HG03457 (cell line): ENCODE measurements at regions not wholly inside any gene's neighbourhood (a gene's known extent, or its start where the extent isn't known, plus 50 kb on each side); places are given as distances from the start of the nearest gene placed in this dataset.

ENCODE experiments used
- ATAC-seq: cut with Tn5 transposase; IDR thresholded peaks from one replicate; pipeline ENCODE4 v1.9.1; 2021; ENCODE audit warnings: moderate number of reproducible peaks; ENCODE audit not compliant: unreplicated experiment

DNA sequence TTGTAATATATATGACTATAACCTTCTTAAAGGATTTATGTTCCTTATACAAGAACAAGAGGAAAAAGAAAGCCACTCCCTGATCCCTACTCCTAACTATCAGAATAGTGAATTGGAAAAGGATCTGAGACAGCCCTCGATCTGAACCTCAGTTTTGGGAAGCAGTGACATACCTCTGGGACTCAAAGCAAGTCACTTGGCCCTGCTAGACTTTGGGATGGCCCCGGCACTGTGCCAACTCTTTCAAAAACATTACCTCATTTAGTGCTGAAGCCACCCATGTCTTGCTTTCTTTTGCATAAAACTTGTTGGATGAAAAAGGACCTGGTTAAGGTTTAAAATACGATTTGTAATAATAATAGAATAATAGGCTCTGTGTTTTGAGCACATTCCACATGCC is 447.3 kb downstream of the FGF9 start:
- ATAC-seq, result no peak

DNA sequence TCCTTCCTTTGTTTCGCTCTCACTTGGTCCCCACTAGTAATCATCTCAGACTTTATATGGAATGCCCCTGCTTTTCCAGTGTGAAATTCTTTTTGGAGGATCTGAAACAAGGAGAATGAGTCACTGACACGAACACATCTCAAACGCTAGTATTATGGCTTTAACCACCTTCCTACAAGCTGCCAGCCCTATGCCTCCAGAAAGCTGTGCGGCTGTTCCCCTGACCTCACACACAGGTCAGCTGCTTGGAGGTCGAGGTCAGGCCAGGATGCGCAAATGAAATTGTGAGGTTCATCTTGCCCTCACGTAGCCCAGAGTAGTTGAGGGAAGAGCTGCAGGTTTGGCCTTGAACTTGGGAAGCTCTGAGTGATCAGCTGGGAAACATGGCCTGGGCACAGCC is 449.8 kb downstream of the FGF9 start:
- no peak for ATAC-seq

DNA sequence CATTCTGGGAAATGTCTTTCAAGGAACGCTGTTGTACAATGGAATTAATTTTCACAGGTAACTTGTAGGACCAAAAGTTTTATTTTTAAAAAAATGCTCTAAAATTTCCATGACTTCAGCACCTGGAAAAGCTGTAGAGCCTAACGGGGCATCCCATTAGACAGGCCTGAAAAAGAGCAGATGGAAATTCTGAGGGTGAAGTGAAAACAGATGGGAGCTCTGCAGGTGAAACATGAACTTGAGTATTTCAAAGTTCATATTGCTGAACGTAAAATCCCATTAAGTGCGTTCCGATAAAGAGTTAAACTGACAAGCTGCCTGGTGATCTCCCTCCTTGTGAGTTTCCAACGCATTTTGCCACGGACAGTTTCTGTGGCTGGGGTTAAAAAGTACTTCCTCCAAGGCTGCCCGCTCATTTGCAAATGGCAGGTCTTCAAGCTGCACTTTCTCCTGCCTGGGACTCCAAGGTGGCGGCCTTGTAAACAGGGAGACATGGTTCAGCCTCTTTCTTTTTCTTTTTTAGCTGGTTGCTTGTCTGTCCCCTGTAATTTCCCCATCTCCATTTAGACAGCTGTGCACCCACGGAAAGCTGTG is 450.4 kb downstream of the FGF9 start:
- ATAC-seq, result no peak

DNA sequence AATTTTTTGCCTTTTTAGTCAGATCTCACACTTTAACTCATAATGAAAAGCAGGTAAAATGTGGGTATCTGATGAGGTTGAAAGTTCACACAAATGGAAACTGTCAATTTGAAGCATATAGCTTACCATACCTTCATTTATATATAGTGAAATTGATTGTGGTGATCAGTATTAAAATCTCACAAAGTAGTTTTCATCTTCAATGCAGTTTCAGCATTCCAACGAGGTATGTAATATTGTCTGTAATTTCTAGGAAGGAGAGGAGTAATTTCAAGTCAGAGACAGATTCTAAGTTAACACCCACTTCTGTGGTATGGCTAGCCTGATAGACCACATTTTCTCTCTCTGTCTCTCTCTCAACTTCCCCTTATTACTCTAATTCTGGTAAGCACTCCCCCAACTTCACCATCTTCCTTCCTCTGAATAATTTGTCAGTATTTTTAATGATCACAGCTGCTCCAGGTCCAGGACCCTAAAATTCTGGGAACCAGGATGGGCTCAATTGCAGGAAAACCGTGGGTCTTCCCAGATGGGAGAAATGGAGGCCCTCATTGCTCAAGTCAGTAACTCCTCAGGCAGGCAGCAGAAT is 455.7 kb downstream of the FGF9 start:
- peak; percentile 90 for ATAC-seq

DNA sequence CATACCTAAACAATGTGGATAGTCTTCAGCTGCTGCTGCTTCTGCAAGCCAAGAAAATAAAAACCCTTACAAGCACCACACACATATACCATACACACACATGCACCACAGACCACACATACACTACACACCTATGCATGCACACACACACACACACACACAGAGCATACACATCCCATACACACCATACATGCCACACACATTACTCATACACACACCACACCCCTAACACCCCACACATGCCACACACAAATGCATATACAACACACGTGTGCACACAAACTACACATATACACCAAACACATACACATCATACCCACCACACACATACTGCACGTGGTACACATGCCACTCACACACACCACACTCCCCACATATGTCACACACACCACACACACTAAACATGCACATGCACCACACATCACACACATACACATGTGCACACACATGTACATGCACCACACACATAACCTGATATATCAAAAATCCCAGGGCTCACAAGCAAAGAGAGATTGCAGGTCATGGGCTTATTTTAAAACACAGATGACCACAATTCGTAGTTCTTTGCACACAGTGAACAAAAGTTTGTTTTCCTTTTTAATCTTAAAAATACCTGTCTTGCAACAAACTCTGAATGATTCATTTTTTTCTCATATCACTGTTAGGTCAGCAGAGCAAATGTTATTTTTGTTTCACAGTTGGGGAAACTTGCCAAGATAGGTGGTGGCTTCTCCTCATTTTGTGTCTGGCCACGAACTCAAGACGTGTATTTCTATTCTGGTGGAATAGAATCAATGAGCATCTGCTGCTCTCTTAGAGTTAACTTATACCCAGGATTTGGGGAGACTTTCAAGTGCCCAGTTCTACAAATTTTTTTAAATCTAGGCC is 456.6 kb downstream of the FGF9 start:
- no peak for ATAC-seq

DNA sequence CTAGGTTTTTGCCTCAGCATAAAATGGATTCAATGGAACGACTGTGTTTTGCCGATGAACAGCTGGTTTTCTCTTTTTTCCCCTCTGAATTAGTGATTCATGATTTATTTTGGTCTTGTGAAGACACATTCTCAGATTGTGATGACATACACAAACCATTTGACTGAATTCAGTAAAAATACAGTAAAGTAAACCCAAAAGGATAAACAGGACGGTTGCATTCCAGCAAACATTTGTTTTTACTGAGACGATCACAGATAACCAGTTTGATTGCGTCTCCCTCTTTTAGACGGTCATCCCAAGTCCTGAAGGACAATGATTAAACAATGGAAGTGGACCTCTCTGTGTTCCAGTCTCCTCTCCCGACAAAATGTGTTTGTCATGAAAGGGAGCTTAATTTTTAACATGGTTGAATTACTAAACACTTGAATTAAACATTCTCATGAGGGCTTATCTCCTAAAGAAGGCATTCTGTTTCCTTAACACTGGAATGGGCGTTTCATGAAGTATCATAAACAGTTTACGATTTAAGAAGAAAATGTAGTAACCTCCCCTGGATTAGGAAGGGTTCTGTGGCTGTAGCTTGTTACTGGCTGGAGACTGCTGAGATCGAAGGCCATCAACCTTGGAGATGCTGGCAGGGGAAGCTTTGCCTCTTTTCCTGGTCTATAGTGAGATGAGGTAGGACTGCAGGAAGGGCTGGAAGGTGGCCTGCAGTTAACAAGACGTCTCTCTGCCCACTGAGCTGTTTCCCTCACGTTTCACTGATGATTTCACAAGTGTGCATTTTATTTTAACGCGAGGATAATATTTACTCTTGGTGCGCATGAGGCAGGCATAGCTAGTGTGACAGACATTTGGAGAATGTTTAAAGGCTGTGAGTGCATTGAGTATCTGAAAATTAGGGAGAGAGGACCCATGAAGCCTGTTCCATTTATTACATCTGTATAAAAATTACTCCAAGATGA is 457.9 kb downstream of the FGF9 start:
- no peak for ATAC-seq

DNA sequence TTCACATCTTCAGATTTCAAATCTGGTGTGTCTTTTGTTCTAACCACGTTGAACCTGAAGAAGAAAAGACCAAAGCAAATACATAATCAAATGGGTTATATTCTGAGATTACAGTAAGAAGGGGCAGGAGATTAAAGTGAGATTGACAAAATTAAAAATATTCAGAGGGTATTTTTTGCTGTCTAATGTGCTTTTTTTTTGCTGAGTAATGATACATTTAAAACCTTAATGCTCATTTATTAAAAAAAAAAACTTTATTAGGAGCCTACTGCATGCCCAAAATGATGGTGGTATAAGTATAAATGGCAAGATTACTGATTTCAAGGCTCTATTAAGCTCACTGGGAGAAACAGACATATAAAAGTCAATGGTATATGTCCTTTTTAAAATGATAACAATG is 459.4 kb downstream of the FGF9 start:
- no peak for ATAC-seq

DNA sequence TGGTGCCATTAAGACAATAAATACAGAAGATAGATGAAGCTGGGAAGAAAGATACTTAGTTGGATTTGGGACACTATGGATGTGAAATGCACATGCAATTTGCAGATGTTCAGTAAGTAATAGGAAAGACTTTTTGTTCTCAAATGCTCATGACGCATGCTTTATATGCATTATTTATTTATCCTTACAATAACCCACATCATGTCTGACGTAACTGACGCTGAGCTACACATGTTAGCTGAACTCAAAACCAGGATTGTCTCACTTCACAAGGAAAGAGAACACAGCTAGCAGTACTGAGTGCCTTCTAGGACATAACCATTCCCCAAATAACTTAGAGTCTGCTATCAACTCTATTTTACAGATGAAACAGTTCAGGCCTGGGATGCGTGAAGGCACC is 463.4 kb downstream of the FGF9 start:
- ATAC-seq, result no peak

DNA sequence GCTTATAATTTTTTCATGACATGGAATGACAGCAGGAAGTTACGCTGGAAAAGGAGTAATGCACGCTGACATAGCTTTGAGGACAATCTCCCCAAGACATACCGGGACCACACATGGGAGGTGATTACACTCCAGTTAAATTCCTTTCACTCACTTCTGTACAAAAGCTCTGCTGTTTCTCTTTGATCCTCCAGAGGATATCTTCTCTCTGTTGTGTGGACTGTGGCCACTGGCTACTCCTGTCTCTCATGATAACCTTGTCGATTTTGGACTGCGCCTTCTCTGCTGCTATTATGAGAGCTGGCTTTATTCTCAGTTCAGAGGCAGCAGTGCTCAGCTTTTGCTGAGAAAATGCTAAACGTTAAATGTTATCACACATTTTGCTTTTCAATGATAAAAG is 464.6 kb downstream of the FGF9 start:
- no peak for ATAC-seq

DNA sequence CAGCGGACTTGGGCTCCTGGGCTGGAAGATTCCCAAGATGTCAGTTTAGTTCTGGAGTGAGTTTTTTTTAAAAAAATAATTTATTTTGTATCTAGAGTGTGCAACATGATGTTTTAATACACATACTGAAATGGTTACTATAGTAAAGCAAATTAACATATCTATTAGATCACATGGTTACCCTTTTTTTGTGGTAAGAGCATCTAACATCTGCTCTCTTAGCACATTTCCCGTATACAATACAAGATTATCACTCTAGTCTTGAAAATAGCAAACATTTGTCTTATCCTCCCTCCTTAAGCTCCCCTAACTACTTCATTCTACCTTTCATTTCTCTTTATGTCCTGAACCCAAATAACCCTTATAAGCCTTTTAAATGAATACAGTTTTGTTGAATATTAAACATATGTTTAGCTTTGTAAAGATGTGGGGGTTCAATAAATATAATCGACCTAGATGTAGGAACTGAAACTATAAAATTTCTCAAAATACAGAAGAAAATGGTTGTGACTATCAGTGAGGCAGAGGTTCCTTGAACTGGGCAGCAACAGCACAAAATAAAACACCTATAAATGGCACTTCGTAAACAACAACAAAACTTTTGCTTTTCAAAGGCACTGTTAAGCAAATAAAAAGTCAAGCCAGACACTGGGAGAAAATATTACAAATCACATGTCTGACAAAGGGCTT is 466.6 kb downstream of the FGF9 start:
- ATAC-seq, result no peak

DNA sequence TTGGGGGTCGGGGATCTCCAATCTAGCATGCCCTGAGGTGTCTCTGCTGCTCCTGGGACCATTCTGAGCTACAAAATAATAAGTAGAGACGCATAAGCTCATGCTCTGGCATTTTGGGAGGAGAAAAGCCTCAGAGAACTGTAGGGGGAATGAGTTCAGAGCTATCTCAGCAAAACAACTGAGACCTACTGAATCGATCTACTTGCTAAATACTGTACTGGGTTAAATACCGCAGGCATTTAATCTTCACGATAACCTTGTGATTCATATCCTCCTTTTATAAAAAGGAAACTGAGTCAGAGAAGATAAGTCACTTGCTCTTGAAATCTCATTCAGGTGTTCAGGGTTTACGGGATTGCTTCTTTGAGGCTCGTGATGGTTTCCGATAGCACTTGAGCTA is 468.1 kb downstream of the FGF9 start:
- no peak for ATAC-seq

DNA sequence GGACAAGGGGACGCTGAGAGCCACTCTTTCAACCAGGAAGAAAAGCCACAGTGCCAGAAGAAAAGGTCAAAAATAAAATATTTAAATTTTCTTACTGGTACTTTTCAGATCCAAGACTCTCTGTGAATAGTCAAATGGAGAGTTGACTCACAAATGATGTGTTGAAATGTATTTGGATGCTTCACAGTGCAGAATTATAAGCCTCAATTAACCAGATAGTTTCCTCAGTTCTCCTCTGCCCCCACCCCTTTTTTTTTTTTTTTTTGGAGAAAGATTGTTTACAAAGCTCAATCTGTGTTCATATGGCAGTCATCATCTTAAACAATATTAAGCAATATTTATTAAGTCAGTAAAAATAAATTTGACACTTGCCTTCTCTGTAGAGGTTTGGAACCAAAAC is 470.8 kb downstream of the FGF9 start:
- no peak for ATAC-seq

DNA sequence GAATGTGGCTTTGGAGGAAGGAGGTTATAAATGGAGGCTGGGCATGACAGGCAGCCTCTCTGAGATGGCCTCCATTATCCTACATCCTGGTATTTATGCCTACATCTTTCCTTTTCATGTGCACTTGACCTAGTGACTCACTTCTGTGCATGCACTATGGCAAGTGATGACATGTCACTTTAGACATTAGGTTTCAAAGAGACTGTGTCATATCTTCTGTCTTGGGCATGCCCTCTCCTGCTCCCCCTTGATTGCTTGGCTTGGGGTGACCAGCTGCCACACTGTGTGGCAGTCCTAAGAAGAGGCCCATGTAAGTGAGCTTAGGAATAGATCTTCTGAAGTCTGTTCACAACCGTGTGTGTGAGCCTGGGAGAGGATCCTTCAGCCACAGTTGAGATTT is 472.8 kb downstream of the FGF9 start:
- ATAC-seq, result no peak

DNA sequence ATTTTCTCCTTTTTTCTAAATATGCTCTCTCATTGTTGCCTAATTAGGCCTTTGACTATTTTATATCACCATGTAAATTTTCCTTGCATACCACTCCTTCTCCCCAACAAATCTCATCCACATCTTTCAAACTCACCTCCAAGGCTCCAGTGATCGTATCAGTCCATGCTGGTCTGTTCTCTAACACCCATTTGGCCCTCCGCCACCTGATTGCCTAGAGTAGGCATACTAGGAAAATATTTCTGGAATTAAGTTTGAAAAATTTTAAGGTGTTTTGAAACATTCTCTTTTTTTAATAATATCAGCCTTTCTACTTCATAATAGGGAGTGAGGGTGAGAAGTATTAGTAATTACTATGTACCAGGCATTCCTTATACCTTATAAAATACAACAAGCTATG is 473.9 kb downstream of the FGF9 start:
- no peak for ATAC-seq

DNA sequence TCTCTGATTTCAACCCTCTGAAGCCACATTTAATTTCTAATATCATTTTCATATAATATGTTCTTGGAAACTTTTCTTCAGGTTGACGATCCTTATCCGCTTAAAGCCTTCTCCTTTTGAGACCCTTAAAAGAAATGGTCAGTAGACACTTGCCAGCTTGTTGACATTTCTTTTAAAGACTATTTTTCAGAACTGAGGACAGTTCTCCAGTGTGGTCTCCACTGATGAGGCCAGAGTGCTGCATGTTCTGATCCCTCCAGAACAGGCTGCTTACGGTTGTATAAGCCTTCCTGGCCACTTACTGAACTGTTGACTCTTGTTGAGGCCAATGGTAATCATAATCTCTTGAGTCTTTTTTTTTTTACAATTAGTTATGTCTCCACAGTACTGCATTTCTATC is 477.3 kb downstream of the FGF9 start:
- ATAC-seq, result no peak

DNA sequence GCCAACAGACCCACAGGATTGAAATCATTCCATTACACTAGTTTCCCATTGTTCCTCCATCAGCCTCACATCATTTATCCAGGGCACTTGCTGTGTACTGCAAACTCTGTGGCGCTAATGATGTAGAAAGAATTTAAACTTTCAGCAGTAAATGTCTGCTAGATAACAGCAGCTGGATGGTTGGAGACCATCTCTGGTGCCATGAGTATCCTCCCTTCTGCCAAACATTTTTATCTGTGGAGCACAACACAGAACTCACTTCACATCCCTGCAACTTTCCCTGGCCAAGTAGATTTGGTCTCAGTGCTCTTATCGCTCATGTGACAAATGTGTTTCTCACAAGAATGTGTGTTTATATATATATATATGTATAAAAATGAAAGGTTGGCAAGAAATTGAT is 481.9 kb downstream of the FGF9 start:
- no peak for ATAC-seq

DNA sequence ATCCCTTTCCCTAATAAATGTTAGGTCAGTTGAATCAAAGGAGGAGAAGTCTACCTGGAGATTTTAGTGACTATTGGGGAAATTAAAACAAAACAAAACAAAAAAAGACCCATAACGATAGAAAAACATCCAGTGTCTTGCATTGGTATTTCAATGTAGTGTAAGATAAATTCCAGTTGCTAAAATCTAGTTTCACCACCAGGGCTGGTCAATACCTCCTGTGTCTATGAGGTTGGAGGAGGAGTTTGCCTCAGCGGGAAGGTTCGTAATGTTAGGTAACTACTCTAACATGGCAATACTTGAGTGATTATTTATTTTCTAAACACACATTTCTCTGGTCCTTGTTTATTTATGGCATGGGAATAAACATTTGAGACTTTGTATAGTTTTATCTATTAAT is 483.2 kb downstream of the FGF9 start:
- ATAC-seq, result no peak

DNA sequence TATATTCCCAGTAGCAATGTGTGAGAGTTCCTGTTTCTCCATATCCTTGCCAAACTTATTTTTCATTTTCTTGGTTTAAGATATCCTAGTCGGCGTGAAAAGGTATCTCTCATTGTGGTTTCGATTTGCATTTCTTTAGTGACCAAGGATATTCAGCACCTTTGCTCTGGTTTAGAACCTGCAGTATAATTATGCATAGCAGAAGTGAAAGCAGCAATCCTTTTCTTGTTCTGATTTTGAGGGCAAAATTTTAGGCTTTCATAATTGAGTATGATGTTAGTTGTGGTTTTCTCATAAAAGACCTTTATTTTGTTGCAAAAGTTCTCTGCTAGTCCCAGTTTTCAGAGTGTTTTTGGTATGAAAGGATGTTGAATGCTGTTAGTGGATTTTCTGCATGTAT is 491.0 kb downstream of the FGF9 start:
- peak; percentile 70 for ATAC-seq

DNA sequence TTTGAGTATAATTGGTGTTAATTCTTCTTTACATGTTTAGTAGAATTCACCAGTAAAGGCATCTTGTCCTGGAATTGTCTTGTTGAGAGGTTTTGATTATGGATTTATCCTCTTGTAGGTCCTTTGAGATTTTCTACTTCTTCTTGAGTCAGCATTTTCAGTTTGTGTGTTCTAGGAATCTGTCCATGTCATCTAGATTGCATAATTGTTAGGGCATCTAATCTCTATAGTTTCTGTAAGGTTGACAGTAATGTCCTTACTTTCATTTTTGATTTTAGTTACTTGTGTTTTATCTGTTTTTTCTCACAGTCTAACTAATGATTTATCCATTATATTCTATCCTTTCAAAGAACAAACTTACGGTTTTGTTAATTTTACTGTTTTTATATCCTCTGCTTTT is 492.0 kb downstream of the FGF9 start:
- no peak for ATAC-seq

DNA sequence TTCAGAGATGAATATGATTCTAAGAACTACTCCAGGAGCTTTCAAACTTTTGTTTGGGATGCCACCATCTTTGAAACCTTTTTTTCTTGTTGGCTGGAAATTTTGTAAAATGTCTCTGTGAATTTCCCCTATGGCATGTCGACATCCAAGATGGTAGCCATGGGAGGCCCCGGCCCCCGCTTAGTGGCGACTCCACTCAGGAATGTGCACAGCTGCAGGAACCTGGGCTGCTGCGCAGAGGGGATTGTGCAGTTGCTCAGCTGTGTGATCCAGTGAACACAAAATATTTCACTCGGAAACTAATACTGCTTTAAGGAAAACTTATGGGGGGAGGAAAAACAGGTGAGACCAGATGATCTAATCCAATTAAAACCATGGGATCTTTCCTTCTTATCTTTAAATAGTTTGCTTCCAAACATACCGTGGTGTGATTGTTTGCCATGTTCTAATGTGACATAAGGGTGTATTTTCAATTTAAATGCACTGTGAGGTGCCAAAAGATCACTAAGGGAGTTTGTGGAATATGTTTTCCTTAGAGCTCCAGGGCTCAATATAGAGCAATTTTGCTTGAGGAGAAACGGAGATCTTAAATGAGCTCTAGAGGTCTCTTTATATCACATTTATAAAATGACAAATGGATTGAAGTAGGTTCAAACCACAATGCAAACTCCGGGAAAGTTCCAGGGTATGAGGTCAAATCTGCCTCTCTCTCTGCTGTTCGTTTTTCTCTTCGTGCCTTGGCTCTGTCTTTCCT is 497.7 kb downstream of the FGF9 start:
- no peak for ATAC-seq
